ENCODE measurements at regions not wholly inside any gene's neighbourhood (a gene's known extent, or its start where the extent isn't known, plus 50 kb on each side); places are given as distances from the start of the nearest gene placed in this dataset.

DNA sequence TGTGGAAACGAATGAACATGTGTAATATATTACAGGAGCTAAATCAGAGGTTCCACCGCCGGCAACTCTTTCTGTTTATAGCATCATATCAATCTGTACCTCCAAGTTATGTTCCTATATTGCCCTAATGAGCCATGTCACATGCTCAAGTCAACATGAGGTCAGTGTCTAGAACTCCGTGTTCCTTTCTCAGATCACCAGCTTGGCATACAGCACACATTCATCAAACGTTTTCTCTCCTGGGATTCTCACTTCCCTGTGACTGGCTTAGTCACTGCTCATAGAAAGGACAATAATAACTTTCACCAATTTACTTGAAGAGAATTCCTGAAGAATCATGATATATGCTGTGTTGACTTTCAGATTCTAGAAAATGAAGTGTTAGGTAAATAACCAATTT, 532.0 kb upstream of the SPANXN1 start:
- DNase-seq (ENCODE audit: low read depth) = no peak
- H3K4me3 ChIP-seq (ENCODE audit: low read depth, low read length) = no peak overlapping the region
- TF ChIP-seq, protein P1, sequence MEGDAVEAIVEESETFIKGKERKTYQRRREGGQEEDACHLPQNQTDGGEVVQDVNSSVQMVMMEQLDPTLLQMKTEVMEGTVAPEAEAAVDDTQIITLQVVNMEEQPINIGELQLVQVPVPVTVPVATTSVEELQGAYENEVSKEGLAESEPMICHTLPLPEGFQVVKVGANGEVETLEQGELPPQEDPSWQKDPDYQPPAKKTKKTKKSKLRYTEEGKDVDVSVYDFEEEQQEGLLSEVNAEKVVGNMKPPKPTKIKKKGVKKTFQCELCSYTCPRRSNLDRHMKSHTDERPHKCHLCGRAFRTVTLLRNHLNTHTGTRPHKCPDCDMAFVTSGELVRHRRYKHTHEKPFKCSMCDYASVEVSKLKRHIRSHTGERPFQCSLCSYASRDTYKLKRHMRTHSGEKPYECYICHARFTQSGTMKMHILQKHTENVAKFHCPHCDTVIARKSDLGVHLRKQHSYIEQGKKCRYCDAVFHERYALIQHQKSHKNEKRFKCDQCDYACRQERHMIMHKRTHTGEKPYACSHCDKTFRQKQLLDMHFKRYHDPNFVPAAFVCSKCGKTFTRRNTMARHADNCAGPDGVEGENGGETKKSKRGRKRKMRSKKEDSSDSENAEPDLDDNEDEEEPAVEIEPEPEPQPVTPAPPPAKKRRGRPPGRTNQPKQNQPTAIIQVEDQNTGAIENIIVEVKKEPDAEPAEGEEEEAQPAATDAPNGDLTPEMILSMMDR (conservative IDR thresholded peaks at IDR 0.05; ENCODE audit: low read depth, low read length) = no peak

DNA sequence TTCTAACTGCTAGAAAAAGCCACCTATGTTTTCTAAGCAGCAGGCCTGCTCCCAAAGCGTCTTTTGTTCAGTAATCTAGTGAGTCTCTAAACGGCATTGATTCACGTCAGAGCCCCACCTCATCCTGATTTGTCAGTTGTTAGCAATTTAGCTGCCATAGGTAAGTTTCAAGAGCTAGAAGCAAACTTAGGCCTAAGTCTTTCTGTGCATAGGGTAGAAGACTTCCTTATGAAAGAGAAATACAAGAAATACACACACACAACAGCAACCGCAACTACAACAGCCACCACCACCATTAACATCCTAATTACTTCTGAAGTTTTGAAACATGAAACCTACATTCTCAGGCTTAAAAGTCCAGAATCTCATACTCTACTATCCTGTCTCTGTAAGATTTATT, 531.1 kb upstream of the SPANXN1 start:
- no peak for DNase-seq (ENCODE audit: low read depth)
- H3K4me3 ChIP-seq (ENCODE audit: low read depth, low read length) = no peak overlapping the region
- TF ChIP-seq, protein P1 (conservative IDR thresholded peaks at IDR 0.05; ENCODE audit: low read depth, low read length) = no peak

DNA sequence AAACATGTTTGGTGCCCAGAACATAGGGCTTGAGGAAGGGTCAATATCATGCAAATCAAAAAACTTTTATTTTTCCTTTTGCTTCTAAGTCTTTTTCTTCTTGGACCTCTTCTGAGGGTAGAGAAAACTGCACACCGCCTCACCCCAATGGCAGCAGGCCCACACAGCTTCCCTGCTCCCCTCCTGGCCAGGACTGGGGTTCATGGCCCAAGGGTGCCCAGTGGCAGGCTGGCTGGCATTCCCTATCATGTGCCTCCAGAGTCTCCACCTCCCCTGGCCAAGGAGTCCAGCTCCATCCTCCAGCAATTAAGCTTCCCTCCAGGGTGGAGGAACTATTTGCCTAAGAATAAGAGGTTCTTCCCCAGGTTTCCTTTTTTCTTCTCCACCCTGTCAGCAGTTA, 529.6 kb upstream of the SPANXN1 start:
- no peak for DNase-seq (ENCODE audit: low read depth)
- no peak overlapping the region for H3K4me3 ChIP-seq (ENCODE audit: low read depth, low read length)
- TF ChIP-seq, protein P1 (conservative IDR thresholded peaks at IDR 0.05; ENCODE audit: low read depth, low read length) = no peak

DNA sequence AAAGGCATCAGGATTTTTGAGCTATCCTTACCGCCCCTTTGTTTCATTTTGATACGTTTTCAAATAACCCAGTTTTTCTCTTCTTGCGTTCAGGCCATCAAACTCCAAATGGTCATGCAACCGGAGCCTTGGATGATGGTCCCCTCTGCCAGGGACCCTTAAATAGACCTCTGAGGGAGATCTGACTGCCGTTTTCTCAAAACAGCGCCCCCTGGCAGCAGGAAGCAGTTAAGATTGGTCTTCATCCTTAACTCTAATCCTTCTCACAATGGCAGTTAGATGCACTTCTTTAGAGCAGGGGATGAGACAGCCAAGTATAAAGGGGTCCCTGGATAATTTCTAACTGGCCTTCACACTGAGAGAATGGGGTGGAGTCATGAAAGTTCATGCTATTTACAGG, 525.0 kb upstream of the SPANXN1 start:
- no peak for DNase-seq (ENCODE audit: low read depth)
- no peak overlapping the region for H3K4me3 ChIP-seq (ENCODE audit: low read depth, low read length)
- TF ChIP-seq, protein P1 (conservative IDR thresholded peaks at IDR 0.05; ENCODE audit: low read depth, low read length) = peak; percentile 8

DNA sequence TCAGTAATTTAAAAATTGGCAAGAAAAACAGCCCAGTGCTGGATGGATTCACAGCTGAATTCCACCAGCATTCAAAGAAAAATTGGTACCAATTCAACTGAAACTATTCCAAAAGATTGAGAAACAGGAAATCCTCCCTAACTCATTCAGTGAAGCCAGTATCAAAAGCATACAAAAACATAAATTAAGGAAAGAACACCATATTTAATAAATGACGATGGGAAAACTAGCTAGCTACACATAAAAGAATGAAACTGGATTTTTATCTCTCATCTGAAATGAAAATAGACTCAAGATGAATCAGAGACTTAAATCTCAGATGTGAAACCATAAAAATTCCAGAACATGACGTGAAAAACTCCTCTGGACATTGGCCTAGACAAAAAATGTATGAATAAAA, 516.8 kb upstream of the SPANXN1 start:
- H3K4me3 ChIP-seq (ENCODE audit: low read depth, low read length) = no peak overlapping the region
- no peak for DNase-seq (ENCODE audit: low read depth)
- TF ChIP-seq, protein P1 (conservative IDR thresholded peaks at IDR 0.05; ENCODE audit: low read depth, low read length) = no peak

DNA sequence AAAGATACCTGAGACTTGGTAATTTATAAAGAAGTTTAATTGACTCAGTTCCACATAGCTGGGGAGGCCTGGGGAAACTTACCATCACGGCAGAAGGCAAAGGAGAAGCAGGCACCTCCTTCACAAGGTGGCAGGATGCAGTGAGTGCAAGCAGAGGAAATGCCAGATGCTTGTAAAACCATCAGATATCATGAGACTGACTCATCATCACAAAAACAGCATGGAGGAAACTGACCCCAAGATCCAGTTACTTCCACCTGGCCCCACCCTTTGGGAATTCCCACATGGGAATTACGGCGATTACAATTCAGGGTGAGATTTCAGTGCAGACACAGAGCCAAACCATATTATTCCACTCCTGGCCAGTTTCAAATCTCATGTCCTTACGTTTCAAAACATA, 514.7 kb upstream of the SPANXN1 start:
- DNase-seq (ENCODE audit: low read depth) = no peak
- no peak overlapping the region for H3K4me3 ChIP-seq (ENCODE audit: low read depth, low read length)
- TF ChIP-seq, protein P1 (conservative IDR thresholded peaks at IDR 0.05; ENCODE audit: low read depth, low read length) = no peak

DNA sequence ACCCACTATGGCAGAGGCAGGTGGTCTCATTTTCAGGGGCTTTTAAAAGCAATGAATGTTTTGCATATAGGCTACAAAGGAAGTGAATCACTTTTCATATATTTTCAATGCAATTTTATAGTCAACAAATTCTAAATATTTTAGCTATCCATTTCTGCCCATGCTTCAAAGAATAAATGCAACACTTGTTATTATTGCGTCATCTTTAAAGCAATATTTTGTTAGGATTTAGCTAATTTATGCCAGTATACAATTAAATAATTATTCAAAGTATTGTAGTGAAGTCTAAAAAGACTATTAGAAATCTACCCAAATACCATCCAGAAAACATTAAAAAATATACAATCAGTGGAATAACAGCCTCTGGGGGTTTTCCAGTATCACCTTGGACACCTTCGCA, 509.1 kb upstream of the SPANXN1 start:
- H3K4me3 ChIP-seq (ENCODE audit: low read depth, low read length) = no peak overlapping the region
- no peak for DNase-seq (ENCODE audit: low read depth)
- TF ChIP-seq, protein P1 (conservative IDR thresholded peaks at IDR 0.05; ENCODE audit: low read depth, low read length) = no peak

Measured in epithelial cell of proximal tubule (primary cell).